A549 (cell line): ENCODE measurements at regions not wholly inside any gene's neighbourhood (a gene's known extent, or its start where the extent isn't known, plus 50 kb on each side); places are given as distances from the start of the nearest gene placed in this dataset.

Experiments used
- ATAC-seq, 2 experiments: fragments of 200-7000 bp in 1 of 2; fragments of >200 bp in 1 of 2; cut with Nextera tagmentation in 1 of 2; cut with Tn5 transposase in 1 of 2; 3 replicates each; pipeline versions ENCODE4 v1.8.0 to v1.9.1; 2018 to 2020; ENCODE audit warnings: mild to moderate bottlenecking in 1 of 2, moderate library complexity in 1 of 2
- CTCF ChIA-PET: fragments of 300-600 bp; sonication (Branson Sonifier 250); formaldehyde crosslinking; extraction: SDS; loops from one replicate; lab custom pipeline; 2021; ENCODE audit warnings: antibody characterized with exemption, inconsistent platforms; lab: Yijun Ruan, JAX
- POLR2A ChIA-PET: fragments of 350-600 bp; formaldehyde crosslinking; extraction: SDS; loops from one replicate; lab custom pipeline; 2021; ENCODE audit warnings: antibody characterized with exemption, inconsistent platforms; lab: Yijun Ruan, JAX
- DNase-seq, 2 experiments: peaks; one replicate each; pipeline versions ENCODE4 v3.0.0 to v3.0.0-alpha.2; 2011 to 2016; ENCODE audit warnings: low read depth in 1 of 2, low spot score in 1 of 2
- FAIRE-seq: peaks from 2 replicates; lab custom pipeline; 2011; peaks lifted over from hg19 to GRCh38; lab: Jason Lieb, UNC
- H3K27ac ChIP-seq, 2 experiments: fragments of >200 bp; sonication (Bioruptor Twin); formaldehyde crosslinking; 3 replicates each; pipeline ENCODE4 v1.5.1; 2016 to 2017
- H3K4me1 ChIP-seq: fragments of >200 bp; sonication (Bioruptor Twin); formaldehyde crosslinking; 3 replicates; pipeline ENCODE4 v1.6.1; 2016
- H3K4me2 ChIP-seq: fragments of >200 bp; sonication (Bioruptor Twin); formaldehyde crosslinking; 3 replicates; pipeline ENCODE4 v1.6.1; 2016
- H3K4me3 ChIP-seq: fragments of >200 bp; sonication (Bioruptor Twin); formaldehyde crosslinking; 3 replicates; pipeline ENCODE4 v1.5.1; 2016
- H3K9me3 ChIP-seq: fragments of >200 bp; sonication (Bioruptor Twin); formaldehyde crosslinking; 3 replicates; pipeline ENCODE4 v1.6.1; 2016
- BCL3 ChIP-seq: fragments of >200 bp; sonication (Bioruptor Twin); formaldehyde crosslinking; IDR thresholded peaks from 3 replicates; pipeline ENCODE4 v1.6.1; 2016
- CHD2 ChIP-seq: fragments of 150-350 bp; IDR thresholded peaks from 2 replicates; pipeline ENCODE4 v1.6.1; 2014; ENCODE audit warnings: low read length; ENCODE audit not compliant: partially characterized antibody
- CTCF ChIP-seq: fragments of >200 bp; sonication (Bioruptor Twin); formaldehyde crosslinking; IDR thresholded peaks from 3 replicates; pipeline ENCODE4 v1.5.1; 2016
- E2F6 ChIP-seq: IDR thresholded peaks from 2 replicates; pipeline ENCODE4 v1.6.1; 2012; ENCODE audit warnings: low read depth, borderline replicate concordance
- HMGXB4 ChIP-seq: fragments of 250-450 bp; sonication (Bioruptor Pico); IDR thresholded peaks from 2 replicates; pipeline ENCODE4 v1.5.0; 2021; ENCODE audit warnings: mild to moderate bottlenecking, moderate library complexity, borderline replicate concordance
- JUNB ChIP-seq: fragments of >200 bp; sonication (Bioruptor Twin); formaldehyde crosslinking; IDR thresholded peaks from 2 replicates; pipeline ENCODE4 v1.6.1; 2016
- MAFK ChIP-seq: fragments of 450-650 bp; IDR thresholded peaks from 2 replicates; pipeline ENCODE4 v1.6.1; 2014; ENCODE audit not compliant: partially characterized antibody
- MAX ChIP-seq: IDR thresholded peaks from 2 replicates; pipeline ENCODE4 v1.6.1; 2012
- PBX3 ChIP-seq: IDR thresholded peaks from 2 replicates; pipeline ENCODE4 v1.6.1; 2012
- RAD21 ChIP-seq, 2 experiments: fragments of >200 bp in 1 of 2; sonication (Bioruptor Twin) in 1 of 2; formaldehyde crosslinking in 1 of 2; IDR thresholded peaks in 1 of 2; conservative IDR thresholded peaks in 1 of 2; 2 replicates in 1 of 2; 3 replicates in 1 of 2; pipeline ENCODE4 v1.6.1; 2012 to 2018; ENCODE audit warnings: inconsistent platforms in 1 of 2
- REST ChIP-seq: fragments of 200-600 bp; sonication (generic); IDR thresholded peaks from 2 replicates; pipeline ENCODE4 v1.6.1; 2016; ENCODE audit warnings: antibody characterized with exemption, mild to moderate bottlenecking, moderate library complexity
- ZSCAN20 ChIP-seq: fragments of 250-450 bp; sonication (Bioruptor Pico); IDR thresholded peaks from 2 replicates; pipeline ENCODE4 v1.8.0; 2022; ENCODE audit warnings: mild to moderate bottlenecking, moderate library complexity
- WGBS: methylation state at CpG from one replicate; pipeline ENCODE4 v1.1.6; 2017; ENCODE audit errors: missing lambda C conversion rate; 5-methylcytosine and 5-hydroxymethylcytosine counted together

GRCh38 chr5:27389696-27390095 is 351.3 kb upstream of the CDH9 start:
- FAIRE-seq = no peak
- H3K27ac ChIP-seq = no peak overlapping the region
- 66% methylated on average over 2 of the region's 2 CpGs for WGBS

More at GRCh38 chr5:27389696-27390095, 351.3 kb upstream of the CDH9 start:
- DNase-seq (no peak), ATAC-seq (no peak)
- H3K9me3 ChIP-seq = no peaks in the 10 kb centered on the region
- TF ChIP-seq JUNB (no peak), E2F6 (no peak), MAX (no peak), CTCF (no peak), RAD21 (conservative IDR thresholded peaks at IDR 0.05 in 1 of 2, IDR thresholded peaks at IDR 0.05 in 1 of 2) (no peak), HMGXB4 (no peak), REST (no peak), ZSCAN20 (CRISPR knock-in tag) (no peak), CHD2 (no peak), PBX3 (no peak), MAFK (no peak), BCL3 (no peak)
- H3K4me1 ChIP-seq = no peaks in the 10 kb centered on the region
- ChIA-PET CTCF (no interaction called here), POLR2A (no interaction called here)
- no peak overlapping the region for H3K4me2 ChIP-seq
- no peak overlapping the region for H3K4me3 ChIP-seq
